ENCODE measurements at regions not wholly inside any gene's neighbourhood (a gene's known extent, or its start where the extent isn't known, plus 50 kb on each side); places are given as distances from the start of the nearest gene placed in this dataset.
"Not testable (repeated sequence)": the region's sequence is repeated elsewhere in the genome, so short reads cannot be mapped to it uniquely, and the experiment has no call there.

DNA sequence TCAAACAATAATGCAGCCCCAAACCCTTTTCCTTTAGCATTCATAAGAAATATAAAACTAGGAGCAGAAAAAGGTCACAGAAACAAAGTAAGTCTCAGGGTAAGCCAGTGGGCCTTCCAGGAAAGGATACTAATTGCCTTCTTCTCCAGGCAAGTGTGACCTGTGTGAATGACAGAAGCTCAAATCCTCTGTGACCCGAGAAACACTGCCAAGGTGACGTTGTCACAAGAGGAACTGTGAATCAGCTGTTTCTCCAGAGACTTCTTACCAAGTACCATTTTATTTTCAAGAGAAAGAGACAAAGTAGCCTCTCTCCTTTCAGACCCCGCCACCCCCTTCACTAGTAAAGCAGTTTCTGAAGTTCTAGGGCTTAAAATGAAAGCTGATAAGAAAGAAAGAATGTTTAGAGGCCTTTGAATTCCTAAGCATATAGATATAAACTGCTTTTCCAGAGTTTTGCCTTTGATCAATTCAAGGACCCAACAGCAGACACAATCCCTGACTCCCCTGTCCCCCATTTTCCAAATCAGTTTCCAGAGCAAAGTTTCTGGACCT, 155.6 kb downstream of the NUF2 start:
- no CpG with 5 or more reads among the region's 3 CpGs for WGBS (ENCODE audit: insufficient coverage)
- DNase-seq = no peak
- Histone ChIP-seq H3K4me1 (ENCODE audit: control extremely low read depth in 1 of 4, control insufficient read depth in 4 of 4, insufficient read depth in 4 of 4, low read length in 3 of 4) (no peaks in the 10 kb centered on the region), H3K27ac (ENCODE audit: insufficient read depth in 1 of 2, low read depth in 1 of 2, low read length in 2 of 2, poor library complexity in 1 of 2, severe bottlenecking in 2 of 2) (no peak overlapping the region), H3K27me3 (replicated peaks in 2 of 5; ENCODE audit: control insufficient read depth in 4 of 5, insufficient read depth in 5 of 5, low read length in 4 of 5) (no peaks in the 10 kb centered on the region), H3K4me3 (ENCODE audit: control insufficient read depth in 1 of 7, extremely low read depth in 1 of 7, insufficient read depth in 4 of 7, low read depth in 2 of 7, low read length in 6 of 7) (no peak overlapping the region), H3K36me3 (ENCODE audit: control insufficient read depth in 4 of 4, insufficient read depth in 4 of 4, low read length in 3 of 4) (no peaks in the 10 kb centered on the region), H3K9me3 (ENCODE audit: control extremely low read depth in 1 of 5, control insufficient read depth in 4 of 5, insufficient read depth in 2 of 5, low read depth in 1 of 5, low read length in 4 of 5) (peaks cover 0 to 3% (median 0%) of the 10 kb centered on the region in 5 experiments)
- CTCF ChIA-PET = no interaction called here
- POLR2A ChIA-PET = no interaction called here

DNA sequence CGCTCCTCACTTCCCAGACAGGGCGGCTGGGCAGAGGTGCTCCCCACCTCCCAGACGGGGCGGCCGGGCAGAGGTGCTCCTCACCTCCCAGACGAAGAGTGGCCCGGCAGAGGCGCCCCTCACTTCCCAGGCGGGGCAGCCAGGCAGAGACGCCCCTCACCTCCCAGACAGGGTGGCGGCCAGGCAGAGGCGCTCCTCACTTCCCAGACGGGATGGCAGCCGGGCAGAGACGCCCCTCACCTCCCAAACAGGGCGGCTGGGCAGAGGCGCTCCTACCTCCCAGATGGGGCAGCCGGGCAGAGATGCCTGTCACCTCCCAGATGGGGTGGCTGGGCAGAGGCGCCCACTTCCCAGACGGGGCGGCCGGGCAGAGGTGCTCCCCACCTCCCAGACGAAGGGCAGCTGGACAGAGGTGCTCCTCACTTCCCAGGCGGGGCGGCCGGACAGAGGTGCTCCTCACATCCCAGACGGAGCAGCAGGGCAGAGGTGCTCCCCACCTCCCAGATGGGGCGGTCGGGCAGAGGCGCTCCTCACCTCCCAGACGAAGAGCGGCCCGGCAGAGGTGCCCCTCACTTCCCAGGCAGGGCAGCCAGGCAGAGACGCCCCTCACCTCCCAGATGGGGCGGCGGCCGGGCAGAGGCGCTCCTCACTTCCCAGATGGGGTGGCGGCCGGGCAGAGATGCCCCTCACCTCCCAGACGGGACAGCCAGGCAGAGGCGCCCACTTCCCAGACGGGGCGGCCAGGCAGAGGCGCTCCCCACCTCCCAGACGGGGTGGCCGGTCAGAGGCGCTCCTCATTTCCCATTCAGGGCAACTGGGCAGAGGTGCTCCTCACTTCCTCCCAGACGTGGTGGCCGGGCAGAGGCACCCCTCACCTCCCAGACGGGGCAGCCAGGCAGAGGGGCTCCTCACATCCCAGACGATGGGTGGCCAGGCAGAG, 176.9 kb downstream of the NUF2 start:
- CTCF ChIA-PET; H3K27me3 ChIP-seq (replicated peaks in 2 of 5; ENCODE audit: control insufficient read depth in 4 of 5, insufficient read depth in 5 of 5, low read length in 4 of 5): not testable (repeated sequence)

DNA sequence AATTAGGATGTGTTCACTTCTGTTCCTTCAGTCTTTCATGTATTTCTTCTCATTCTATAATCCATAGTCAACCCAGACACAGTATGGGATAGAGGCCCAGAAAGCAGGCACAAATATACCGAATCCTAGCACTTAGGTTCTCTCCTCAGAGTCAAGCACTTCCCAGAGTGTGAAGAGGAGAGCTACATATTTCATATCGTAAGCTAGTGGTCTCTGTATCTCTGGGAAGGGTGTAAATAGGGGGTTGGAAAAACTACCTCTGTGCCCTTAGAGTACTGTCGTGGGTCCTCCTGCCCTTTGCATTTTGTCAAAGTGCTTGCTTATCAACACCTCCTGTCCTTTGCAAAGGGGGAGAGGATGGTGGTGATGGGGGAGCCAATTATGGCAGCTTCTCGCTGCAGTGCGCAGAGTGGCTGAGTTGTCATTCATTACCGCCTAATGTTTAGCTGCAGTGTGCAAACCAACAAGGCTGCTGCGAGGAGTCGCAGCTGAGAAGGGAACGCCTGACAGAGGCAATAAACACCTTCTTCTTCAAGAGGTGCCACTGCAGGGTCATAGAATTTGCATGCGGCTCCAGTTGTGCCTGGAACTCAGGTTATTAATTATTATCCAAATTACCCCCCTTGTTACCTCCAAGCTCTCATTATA, 182.7 kb downstream of the NUF2 start:
- Histone ChIP-seq H3K4me3 (ENCODE audit: control insufficient read depth in 1 of 7, extremely low read depth in 1 of 7, insufficient read depth in 4 of 7, low read depth in 2 of 7, low read length in 6 of 7) (no peak overlapping the region), H3K4me1 (ENCODE audit: control extremely low read depth in 1 of 4, control insufficient read depth in 4 of 4, insufficient read depth in 4 of 4, low read length in 3 of 4) (no peaks in the 10 kb centered on the region), H3K9me3 (ENCODE audit: control extremely low read depth in 1 of 5, control insufficient read depth in 4 of 5, insufficient read depth in 2 of 5, low read depth in 1 of 5, low read length in 4 of 5) (peaks cover 0 to 1% (median 0%) of the 10 kb centered on the region in 5 experiments), H3K36me3 (ENCODE audit: control insufficient read depth in 4 of 4, insufficient read depth in 4 of 4, low read length in 3 of 4) (no peaks in the 10 kb centered on the region), H3K27me3 (replicated peaks in 2 of 5; ENCODE audit: control insufficient read depth in 4 of 5, insufficient read depth in 5 of 5, low read length in 4 of 5) (no peaks in the 10 kb centered on the region), H3K27ac (ENCODE audit: insufficient read depth in 1 of 2, low read depth in 1 of 2, low read length in 2 of 2, poor library complexity in 1 of 2, severe bottlenecking in 2 of 2) (no peak overlapping the region)
- ChIA-PET POLR2A (no interaction called here), CTCF (no interaction called here)
- no peak for DNase-seq
- WGBS (ENCODE audit: insufficient coverage) = 95% methylated on average over 7 of the region's 10 CpGs

More for the DNA sequence above, 176.9 kb downstream of the NUF2 start:
- H3K9me3 ChIP-seq (ENCODE audit: control extremely low read depth in 1 of 5, control insufficient read depth in 4 of 5, insufficient read depth in 2 of 5, low read depth in 1 of 5, low read length in 4 of 5); H3K27ac ChIP-seq (ENCODE audit: insufficient read depth in 1 of 2, low read depth in 1 of 2, low read length in 2 of 2, poor library complexity in 1 of 2, severe bottlenecking in 2 of 2); POLR2A ChIA-PET; H3K4me1 ChIP-seq (ENCODE audit: control extremely low read depth in 1 of 4, control insufficient read depth in 4 of 4, insufficient read depth in 4 of 4, low read length in 3 of 4); H3K36me3 ChIP-seq (ENCODE audit: control insufficient read depth in 4 of 4, insufficient read depth in 4 of 4, low read length in 3 of 4); H3K4me3 ChIP-seq (ENCODE audit: control insufficient read depth in 1 of 7, extremely low read depth in 1 of 7, insufficient read depth in 4 of 7, low read depth in 2 of 7, low read length in 6 of 7); DNase-seq: not testable (repeated sequence)
- WGBS (ENCODE audit: insufficient coverage) = 95% methylated on average over 39 of the region's 52 CpGs

- Histone ChIP-seq H3K27ac (ENCODE audit: insufficient read depth in 1 of 2, low read depth in 1 of 2, low read length in 2 of 2, poor library complexity in 1 of 2, severe bottlenecking in 2 of 2) (no peak overlapping the region), H3K36me3 (ENCODE audit: control insufficient read depth in 4 of 4, insufficient read depth in 4 of 4, low read length in 3 of 4) (no peaks in the 10 kb centered on the region), H3K27me3 (replicated peaks in 2 of 5; ENCODE audit: control insufficient read depth in 4 of 5, insufficient read depth in 5 of 5, low read length in 4 of 5) (peaks cover 0 to 2% (median 0%) of the 10 kb centered on the region in 5 experiments), H3K4me3 (ENCODE audit: control insufficient read depth in 1 of 7, extremely low read depth in 1 of 7, insufficient read depth in 4 of 7, low read depth in 2 of 7, low read length in 6 of 7) (no peak overlapping the region), H3K4me1 (ENCODE audit: control extremely low read depth in 1 of 4, control insufficient read depth in 4 of 4, insufficient read depth in 4 of 4, low read length in 3 of 4) (no peaks in the 10 kb centered on the region), H3K9me3 (ENCODE audit: control extremely low read depth in 1 of 5, control insufficient read depth in 4 of 5, insufficient read depth in 2 of 5, low read depth in 1 of 5, low read length in 4 of 5) (peaks cover 0 to 5% (median 0%) of the 10 kb centered on the region in 5 experiments)
- POLR2A ChIA-PET = no interaction called here
- no CpG with 5 or more reads among the region's 2 CpGs for WGBS (ENCODE audit: insufficient coverage)
- no peak for DNase-seq
- CTCF ChIA-PET = no interaction called here
Observed at GRCh38 chr1:163509114-163509513, 187.4 kb downstream of the NUF2 start.

- ChIA-PET POLR2A (no interaction called here), CTCF (interaction anchor here (1.1 kb wide), 1 partner anchor 965 kb away, joined by 3 read pairs; no protein-coding TSS in a partner anchor)
- no peak overlapping the region for H3K27ac ChIP-seq (ENCODE audit: insufficient read depth in 1 of 2, low read depth in 1 of 2, low read length in 2 of 2, poor library complexity in 1 of 2, severe bottlenecking in 2 of 2)
- no CpG with 5 or more reads among the region's 2 CpGs for WGBS (ENCODE audit: insufficient coverage)
- no peak for DNase-seq
- H3K4me1 ChIP-seq (ENCODE audit: control extremely low read depth in 1 of 4, control insufficient read depth in 4 of 4, insufficient read depth in 4 of 4, low read length in 3 of 4) = no peaks in the 10 kb centered on the region
- H3K27me3 ChIP-seq (replicated peaks in 2 of 5; ENCODE audit: control insufficient read depth in 4 of 5, insufficient read depth in 5 of 5, low read length in 4 of 5) = peaks cover 0 to 2% (median 0%) of the 10 kb centered on the region in 5 experiments
- H3K9me3 ChIP-seq (ENCODE audit: control extremely low read depth in 1 of 5, control insufficient read depth in 4 of 5, insufficient read depth in 2 of 5, low read depth in 1 of 5, low read length in 4 of 5) = peaks cover 0 to 5% (median 0%) of the 10 kb centered on the region in 5 experiments
- no peak overlapping the region for H3K4me3 ChIP-seq (ENCODE audit: control insufficient read depth in 1 of 7, extremely low read depth in 1 of 7, insufficient read depth in 4 of 7, low read depth in 2 of 7, low read length in 6 of 7)
- no peaks in the 10 kb centered on the region for H3K36me3 ChIP-seq (ENCODE audit: control insufficient read depth in 4 of 4, insufficient read depth in 4 of 4, low read length in 3 of 4)
Observed at GRCh38 chr1:163512349-163512989, 190.7 kb downstream of the NUF2 start.

DNA sequence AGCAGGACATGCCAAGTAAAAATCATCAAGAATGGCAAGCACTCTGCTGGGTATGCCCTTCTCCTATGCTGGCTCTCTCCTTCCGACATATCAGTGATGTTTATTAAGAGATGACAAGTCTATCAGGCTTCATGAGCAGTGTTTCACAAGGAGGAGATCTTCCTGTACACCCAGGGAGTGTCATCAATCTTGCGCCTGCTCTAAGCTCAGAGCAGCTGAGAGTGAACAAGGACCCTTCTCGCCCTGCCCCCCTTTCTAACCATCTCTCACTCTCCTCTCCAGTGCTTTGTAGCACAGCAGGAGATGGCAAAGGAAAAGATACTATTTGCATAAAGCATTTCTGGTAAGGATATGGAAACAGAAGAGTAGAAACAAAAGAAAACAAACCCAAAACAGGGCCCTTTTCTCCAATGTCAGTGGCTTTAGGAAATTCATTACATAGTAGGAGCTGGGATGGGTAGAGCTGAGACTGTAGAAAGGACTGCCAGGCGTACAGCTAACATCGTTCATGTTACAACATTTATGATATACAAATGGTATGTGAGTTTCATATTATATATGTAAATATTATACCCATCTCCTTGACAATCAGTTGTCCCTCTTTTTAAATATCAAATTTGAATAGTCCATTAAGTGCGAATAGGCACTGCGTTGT, 201.7 kb downstream of the NUF2 start:
- DNase-seq = no peak
- no peak overlapping the region for H3K4me3 ChIP-seq (ENCODE audit: control insufficient read depth in 1 of 7, extremely low read depth in 1 of 7, insufficient read depth in 4 of 7, low read depth in 2 of 7, low read length in 6 of 7)

More for the DNA sequence above, 201.7 kb downstream of the NUF2 start:
- ChIA-PET POLR2A (no interaction called here), CTCF (interaction anchor here (0.7 kb wide), 1 partner anchor 12 kb away, joined by 3 read pairs; no protein-coding TSS in a partner anchor)
- Histone ChIP-seq H3K36me3 (ENCODE audit: control insufficient read depth in 4 of 4, insufficient read depth in 4 of 4, low read length in 3 of 4) (no peaks in the 10 kb centered on the region), H3K27me3 (replicated peaks in 2 of 5; ENCODE audit: control insufficient read depth in 4 of 5, insufficient read depth in 5 of 5, low read length in 4 of 5) (no peaks in the 10 kb centered on the region), H3K9me3 (ENCODE audit: control extremely low read depth in 1 of 5, control insufficient read depth in 4 of 5, insufficient read depth in 2 of 5, low read depth in 1 of 5, low read length in 4 of 5) (no peaks in the 10 kb centered on the region), H3K27ac (ENCODE audit: insufficient read depth in 1 of 2, low read depth in 1 of 2, low read length in 2 of 2, poor library complexity in 1 of 2, severe bottlenecking in 2 of 2) (no peak overlapping the region), H3K4me1 (ENCODE audit: control extremely low read depth in 1 of 4, control insufficient read depth in 4 of 4, insufficient read depth in 4 of 4, low read length in 3 of 4) (no peaks in the 10 kb centered on the region)
- 100% methylated on average over 2 of the region's 7 CpGs for WGBS (ENCODE audit: insufficient coverage)

Measured in common myeloid progenitor, CD34-positive (primary cell).